ENCODE measurements at regions not wholly inside any gene's neighbourhood (a gene's known extent, or its start where the extent isn't known, plus 50 kb on each side); places are given as distances from the start of the nearest gene placed in this dataset.

- FAIRE-seq (no peak), ATAC-seq (no peak), DNase-seq (ENCODE audit: low spot score) (no peak)
- in situ Hi-C loops (cut with HindIII; ENCODE audit: extremely low pct_ligation_motif_present, low pct_unique_long_range_greater_than_20kb): no loop called here
- TF ChIP-seq ZBTB44 (CRISPR knock-in tag; IDR thresholded peaks at IDR 0.05) (no peak), ZMYM4 (CRISPR knock-in tag; IDR thresholded peaks at IDR 0.05) (no peak), SIN3A (IDR thresholded peaks at IDR 0.05; ENCODE audit: borderline replicate concordance, low read depth, low read length) (no peak), ZSCAN31 (CRISPR knock-in tag; IDR thresholded peaks at IDR 0.05; ENCODE audit: low read depth) (no peak), THAP7 (CRISPR knock-in tag; IDR thresholded peaks at IDR 0.05) (no peak), TRIM22 (IDR thresholded peaks at IDR 0.05) (no peak), SIX1 (CRISPR knock-in tag; IDR thresholded peaks at IDR 0.05; ENCODE audit: borderline replicate concordance) (no peak), U2AF1 (optimal IDR thresholded peaks at IDR 0.05; ENCODE audit: low read depth, low read length) (no peak), RBFOX2 (IDR thresholded peaks at IDR 0.05; ENCODE audit: low read depth, low read length) (no peak)
- Histone ChIP-seq H3K27ac (ENCODE audit: extremely low read length, insufficient read depth, low read length) (no peak overlapping the region), H3K4me2 (ENCODE audit: low read depth, low read length) (no peak overlapping the region), H3K27me3 (ENCODE audit: control insufficient read depth in 1 of 2, insufficient read depth in 2 of 2, low read length in 2 of 2) (no peaks in the 10 kb centered on the region; a peak in 1 of 5 replicates), H2AFZ (ENCODE audit: low read length) (no peak overlapping the region), H3K9ac (ENCODE audit: insufficient read depth, low read depth, low read length) (no peak overlapping the region), H3K36me3 (replicated peaks in 1 of 2; ENCODE audit: control insufficient read depth in 1 of 2, insufficient read depth in 2 of 2, low read length in 2 of 2) (no peaks in the 10 kb centered on the region), H4K20me1 (ENCODE audit: insufficient read depth, low read length) (no peaks in the 10 kb centered on the region), H3K4me1 (ENCODE audit: insufficient read depth, low read length) (no peaks in the 10 kb centered on the region), H3K4me3 (replicated peaks in 1 of 3; ENCODE audit: insufficient read depth in 1 of 3, low read depth in 2 of 3, low read length in 3 of 3) (no peak overlapping the region), H3K79me2 (ENCODE audit: insufficient read depth, low read length) (no peaks in the 10 kb centered on the region), H3K9me3 (ENCODE audit: low read length) (no peaks in the 10 kb centered on the region)
- 15% methylated on average over 3 of the region's 3 CpGs for WGBS (ENCODE audit: low lambda C conversion rate)
- CTCF ChIA-PET (ENCODE audit: low intra/inter-chr PET ratio, low total read pairs): no interaction called here
- POLR2A ChIA-PET: no interaction called here
- BruUV-seq (replicated peaks): no TSS peak
- intact Hi-C loops (cut with micrococcal nuclease; ENCODE audit: unreplicated experiment): no loop called here
Measured at GRCh38 chr18:7492385-7492784, 74.7 kb upstream of the PTPRM start.
